ENCODE measurements at regions not wholly inside any gene's neighbourhood (a gene's known extent, or its start where the extent isn't known, plus 50 kb on each side); places are given as distances from the start of the nearest gene placed in this dataset.

GRCh38 chr17:27232328-27232727 lies 61.6 kb upstream of the WSB1 start:
- Histone ChIP-seq H3K27me3 (no peaks in the 10 kb centered on the region), H3K4me1 (peaks cover 6% of the 10 kb centered on the region), H3K4me3 (no peak overlapping the region), H3K9me3 (no peaks in the 10 kb centered on the region), H3K36me3 (no peaks in the 10 kb centered on the region), H3K27ac (no peak overlapping the region)
- no peak for ATAC-seq
- no peak for TF ChIP-seq CTCF (IDR thresholded peaks at IDR 0.05)
- intact Hi-C loops (cut with DNase I) = loop anchor here (10.0 kb wide), 1 partner anchor 372 kb away; no protein-coding TSS in a partner anchor
- no peak for DNase-seq

- no peak for ATAC-seq
- intact Hi-C loops (cut with DNase I) = loop anchor here (10.0 kb wide), 1 partner anchor 372 kb away; no protein-coding TSS in a partner anchor
These were observed 60.9 kb upstream of the WSB1 start for GRCh38 chr17:27233059-27233458.

GRCh38 chr17:27233776-27234175 lies 60.1 kb upstream of the WSB1 start:
- H3K4me1 ChIP-seq = peaks cover 7% of the 10 kb centered on the region
- no peaks in the 10 kb centered on the region for H3K36me3 ChIP-seq
- H3K27me3 ChIP-seq = no peaks in the 10 kb centered on the region
- no peak overlapping the region for H3K4me3 ChIP-seq
- H3K27ac ChIP-seq = no peak overlapping the region
- intact Hi-C loops (cut with DNase I) = loop anchor here (10.0 kb wide), 1 partner anchor 371 kb away; no protein-coding TSS in a partner anchor
- no peaks in the 10 kb centered on the region for H3K9me3 ChIP-seq
- TF ChIP-seq CTCF (IDR thresholded peaks at IDR 0.05) = no peak
- DNase-seq (no peak), ATAC-seq (peak; percentile 56)

More at GRCh38 chr17:27233059-27233458, 60.9 kb upstream of the WSB1 start:
- Histone ChIP-seq H3K27ac (no peak overlapping the region), H3K9me3 (no peaks in the 10 kb centered on the region), H3K4me3 (no peak overlapping the region), H3K27me3 (no peaks in the 10 kb centered on the region), H3K36me3 (no peaks in the 10 kb centered on the region), H3K4me1 (peaks cover 6% of the 10 kb centered on the region)
- no peak for TF ChIP-seq CTCF (IDR thresholded peaks at IDR 0.05)
- no peak for DNase-seq

GRCh38 chr17:27236717-27237315 lies 57.1 kb upstream of the WSB1 start:
- TF ChIP-seq CTCF (IDR thresholded peaks at IDR 0.05) = peak; percentile 96
- no peak overlapping the region for H3K4me3 ChIP-seq
- DNase-seq = no peak

GRCh38 chr17:27237890-27238289 lies 56.0 kb upstream of the WSB1 start:
- TF ChIP-seq CTCF (IDR thresholded peaks at IDR 0.05) = no peak
- no peak for ATAC-seq
- Histone ChIP-seq H3K27ac (no peak overlapping the region), H3K27me3 (no peaks in the 10 kb centered on the region), H3K36me3 (no peaks in the 10 kb centered on the region), H3K4me3 (no peak overlapping the region), H3K4me1 (peaks cover 32% of the 10 kb centered on the region), H3K9me3 (no peaks in the 10 kb centered on the region)
- intact Hi-C loops (cut with DNase I) = loop anchor here (10.0 kb wide), 1 partner anchor 367 kb away; no protein-coding TSS in a partner anchor
- no peak for DNase-seq

More at GRCh38 chr17:27236717-27237315, 57.1 kb upstream of the WSB1 start:
- H3K36me3 ChIP-seq = no peaks in the 10 kb centered on the region
- no peaks in the 10 kb centered on the region for H3K27me3 ChIP-seq
- peak; percentile 86 for ATAC-seq
- peaks cover 21% of the 10 kb centered on the region for H3K4me1 ChIP-seq
- intact Hi-C loops (cut with DNase I) = loop anchor here (10.0 kb wide), 1 partner anchor 368 kb away; no protein-coding TSS in a partner anchor
- no peak overlapping the region for H3K27ac ChIP-seq
- no peaks in the 10 kb centered on the region for H3K9me3 ChIP-seq

Measured in upper lobe of right lung (tissue), 1 donor.